ENCODE measurements at regions not wholly inside any gene's neighbourhood (a gene's known extent, or its start where the extent isn't known, plus 50 kb on each side); places are given as distances from the start of the nearest gene placed in this dataset.

DNA sequence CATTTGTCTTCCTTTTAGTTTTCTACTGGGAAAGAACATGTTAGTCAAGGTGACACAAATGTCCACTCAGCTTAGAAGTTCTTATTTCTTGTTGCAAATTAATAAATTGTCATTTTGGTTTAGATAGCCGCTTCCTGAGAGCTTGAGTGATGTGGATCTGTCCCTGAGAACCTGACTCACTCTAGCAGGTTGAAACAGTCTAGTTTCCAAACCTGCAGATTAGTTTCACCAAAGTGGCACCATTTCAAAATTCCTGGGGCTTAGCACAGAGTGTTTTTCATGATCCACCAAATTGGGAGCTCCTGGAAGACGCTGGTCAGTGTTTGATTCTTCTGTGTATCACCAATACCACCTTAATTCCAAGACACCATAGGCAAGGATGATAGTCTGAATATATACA is 119.4 kb upstream of the TSC22D1 start:
- TF ChIP-seq, protein P1, sequence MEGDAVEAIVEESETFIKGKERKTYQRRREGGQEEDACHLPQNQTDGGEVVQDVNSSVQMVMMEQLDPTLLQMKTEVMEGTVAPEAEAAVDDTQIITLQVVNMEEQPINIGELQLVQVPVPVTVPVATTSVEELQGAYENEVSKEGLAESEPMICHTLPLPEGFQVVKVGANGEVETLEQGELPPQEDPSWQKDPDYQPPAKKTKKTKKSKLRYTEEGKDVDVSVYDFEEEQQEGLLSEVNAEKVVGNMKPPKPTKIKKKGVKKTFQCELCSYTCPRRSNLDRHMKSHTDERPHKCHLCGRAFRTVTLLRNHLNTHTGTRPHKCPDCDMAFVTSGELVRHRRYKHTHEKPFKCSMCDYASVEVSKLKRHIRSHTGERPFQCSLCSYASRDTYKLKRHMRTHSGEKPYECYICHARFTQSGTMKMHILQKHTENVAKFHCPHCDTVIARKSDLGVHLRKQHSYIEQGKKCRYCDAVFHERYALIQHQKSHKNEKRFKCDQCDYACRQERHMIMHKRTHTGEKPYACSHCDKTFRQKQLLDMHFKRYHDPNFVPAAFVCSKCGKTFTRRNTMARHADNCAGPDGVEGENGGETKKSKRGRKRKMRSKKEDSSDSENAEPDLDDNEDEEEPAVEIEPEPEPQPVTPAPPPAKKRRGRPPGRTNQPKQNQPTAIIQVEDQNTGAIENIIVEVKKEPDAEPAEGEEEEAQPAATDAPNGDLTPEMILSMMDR (IDR thresholded peaks at IDR 0.05): no peak
- no peak for TF ChIP-seq POLR2A (IDR thresholded peaks at IDR 0.05)

Data from thyroid gland (tissue), 4 donors.